COLO668 (cell line): ENCODE measurements at regions not wholly inside any gene's neighbourhood (a gene's known extent, or its start where the extent isn't known, plus 50 kb on each side); places are given as distances from the start of the nearest gene placed in this dataset.
"Not testable (repeated sequence)": the region's sequence is repeated elsewhere in the genome, so short reads cannot be mapped to it uniquely, and the experiment has no call there.

Source experiments
- DNase-seq: peaks from one replicate; lab custom pipeline; 2025; ENCODE audit not compliant: unreplicated experiment; lab: John Stamatoyannopoulos, UW

- DNase-seq: no peak
Observed at GRCh38 chr2:236346366-236346765, 82.2 kb upstream of the ASB18 start.

- no peak for DNase-seq
Observed at GRCh38 chr2:236348279-236348678, 84.1 kb upstream of the ASB18 start.

GRCh38 chr2:236348976-236349375, 84.8 kb upstream of the ASB18 start:
- no peak for DNase-seq

GRCh38 chr2:236350426-236350825, 86.2 kb upstream of the ASB18 start:
- DNase-seq: no peak

GRCh38 chr2:236351966-236352525, 87.8 kb upstream of the ASB18 start:
- DNase-seq: no peak

GRCh38 chr2:236352761-236353593, 88.8 kb upstream of the ASB18 start:
- peak; percentile 13 for DNase-seq

- no peak for DNase-seq
Observed at GRCh38 chr2:236353594-236353942, 89.4 kb upstream of the ASB18 start.

- DNase-seq: no peak
Observed at GRCh38 chr2:236354056-236354940, 90.1 kb upstream of the ASB18 start.

- DNase-seq: no peak
Observed at GRCh38 chr2:236354973-236355595, 90.9 kb upstream of the ASB18 start.

- DNase-seq: no peak
Observed at GRCh38 chr2:236355911-236356310, 91.7 kb upstream of the ASB18 start.

- not testable (repeated sequence) for DNase-seq
Observed at GRCh38 chr2:236356321-236356720, 92.1 kb upstream of the ASB18 start.

- not testable (repeated sequence) for DNase-seq
Observed at GRCh38 chr2:236358482-236358881, 94.3 kb upstream of the ASB18 start.

GRCh38 chr2:236359426-236360045, 95.3 kb upstream of the ASB18 start:
- DNase-seq: no peak

- no peak for DNase-seq
Observed at GRCh38 chr2:236360496-236360895, 96.3 kb upstream of the ASB18 start.

- DNase-seq: no peak
Observed at GRCh38 chr2:236363711-236364277, 99.6 kb upstream of the ASB18 start.

- DNase-seq: no peak
Observed at GRCh38 chr2:236365258-236366048, 101.2 kb upstream of the ASB18 start.

- no peak for DNase-seq
Observed at GRCh38 chr2:236366049-236366387, 101.8 kb upstream of the ASB18 start.

GRCh38 chr2:236366397-236366796, 102.2 kb upstream of the ASB18 start:
- DNase-seq: no peak

GRCh38 chr2:236367506-236368289, 103.5 kb upstream of the ASB18 start:
- DNase-seq: no peak
